ENCODE measurements at regions not wholly inside any gene's neighbourhood (a gene's known extent, or its start where the extent isn't known, plus 50 kb on each side); places are given as distances from the start of the nearest gene placed in this dataset.

- in situ Hi-C loops (cut with MboI; ENCODE audit: low sequenced_read_pairs) (no loop called here), intact Hi-C loops (cut with micrococcal nuclease) (loop anchor here (5.0 kb wide), 1 partner anchor 99 kb away; no protein-coding TSS in a partner anchor), dilution Hi-C loops (cut with HindIII; ENCODE audit: low sequenced_read_pairs, unreplicated experiment) (no loop called here)
- H3K27me3 ChIP-seq (ENCODE audit: control insufficient read depth, insufficient read depth, low read length), result peaks cover 11% of the 10 kb centered on the region
- no peaks in the 10 kb centered on the region for H3K79me1 ChIP-seq (ENCODE audit: low read depth in 1 of 2, low read length in 2 of 2)
- no peak overlapping the region for H2AK5ac ChIP-seq (ENCODE audit: low read depth, low read length)
- H3K4me3 ChIP-seq (ENCODE audit: insufficient read depth, low read depth, low read length), result no peak overlapping the region
- no peak overlapping the region for H2BK120ac ChIP-seq (ENCODE audit: low read depth, low read length)
- H2BK15ac ChIP-seq (ENCODE audit: low read depth, low read length), result no peak overlapping the region
- H3K36me3 ChIP-seq (ENCODE audit: control insufficient read depth, insufficient read depth, low read length), result no peaks in the 10 kb centered on the region
- H4K5ac ChIP-seq (ENCODE audit: low read depth, low read length), result no peak overlapping the region
- H2BK5ac ChIP-seq (ENCODE audit: low read depth, low read length, poor library complexity, severe bottlenecking), result no peak overlapping the region
- CTCF ChIA-PET, result no interaction called here
- peaks cover 2% of the 10 kb centered on the region; the same call in 1 of the 2 replicates for H3K4me1 ChIP-seq (ENCODE audit: control insufficient read depth, insufficient read depth, low read length)
- H4K20me1 ChIP-seq (ENCODE audit: insufficient read depth, low read length), result no peaks in the 10 kb centered on the region
- BruUV-seq (replicated peaks), result no TSS peak
- no peak overlapping the region for H3K23ac ChIP-seq (ENCODE audit: low read depth, low read length)
- H4K91ac ChIP-seq (ENCODE audit: insufficient read depth, low read depth, low read length), result no peak overlapping the region
- no peak overlapping the region for H4K8ac ChIP-seq (ENCODE audit: low read depth in 2 of 2, low read length in 2 of 2)
- peaks cover 6% of the 10 kb centered on the region for H3K9me3 ChIP-seq (ENCODE audit: control insufficient read depth, insufficient read depth, low read length)
- 0 out of 2 replicates have a peak, but pooled peaks cover 3% of the 10 kb centered on the region for H3K9me1 ChIP-seq (ENCODE audit: insufficient read depth, low read length)
- H2AK9ac ChIP-seq (replicated peaks; ENCODE audit: low read depth, low read length, poor library complexity), result no peak overlapping the region
- TF ChIP-seq ELK1 (IDR thresholded peaks at IDR 0.05; ENCODE audit: borderline replicate concordance, low read depth, low read length), result no peak
- TF ChIP-seq RAD21 (IDR thresholded peaks at IDR 0.05; ENCODE audit: low read length), result no peak
- no peak for TF ChIP-seq SMC3 (IDR thresholded peaks at IDR 0.05; ENCODE audit: low read depth, low read length)
- no peak for TF ChIP-seq MAFK (IDR thresholded peaks at IDR 0.05; ENCODE audit: low read depth, low read length)
- no peak for TF ChIP-seq BHLHE40 (IDR thresholded peaks at IDR 0.05; ENCODE audit: low read depth, low read length)
- TF ChIP-seq POLR2A (IDR thresholded peaks at IDR 0.05; ENCODE audit: low read depth, low read length), result no peak
- no peak for TF ChIP-seq RCOR1 (IDR thresholded peaks at IDR 0.05; ENCODE audit: insufficient replicate concordance, low read length)
- TF ChIP-seq NFE2L2 (IDR thresholded peaks at IDR 0.05; ENCODE audit: low read depth, low read length), result no peak
- TF ChIP-seq FOS (IDR thresholded peaks at IDR 0.05; ENCODE audit: low read depth, low read length), result no peak
- no peak for TF ChIP-seq USF2 (IDR thresholded peaks at IDR 0.05; ENCODE audit: low read depth, low read length)
- TF ChIP-seq MXI1 (IDR thresholded peaks at IDR 0.05; ENCODE audit: borderline replicate concordance, low read depth, low read length), result no peak
- TF ChIP-seq CTCF (conservative IDR thresholded peaks at IDR 0.05; ENCODE audit: low read depth, low read length), result no peak
- H3K27ac ChIP-seq (ENCODE audit: insufficient read depth, low read length), result no peak overlapping the region
- no peak overlapping the region for H3K4ac ChIP-seq (ENCODE audit: low read depth, low read length)
- no peak overlapping the region for H2BK20ac ChIP-seq (ENCODE audit: low read depth, low read length)
- no peak overlapping the region for H3K56ac ChIP-seq (ENCODE audit: extremely low read depth, insufficient read depth, low read length)
- H3K4me2 ChIP-seq (ENCODE audit: low read depth, low read length), result no peak overlapping the region
- no peak overlapping the region for H3K18ac ChIP-seq (ENCODE audit: low read depth, low read length)
- no peak overlapping the region for H3K14ac ChIP-seq (replicated peaks; ENCODE audit: low read depth, low read length)
- no CpG with 5 or more reads among the region's 6 CpGs for WGBS, 2 experiments (ENCODE audit: extremely low coverage in 2 of 2, insufficient read length in 1 of 2)
- H2AFZ ChIP-seq (replicated peaks; ENCODE audit: low read length, poor library complexity), result no peak overlapping the region
- ATAC-seq (ENCODE audit: low read depth), result no peak
- POLR2A ChIA-PET (ENCODE audit: unreplicated experiment), result no interaction called here
- no peak for DNase-seq
- H3K9ac ChIP-seq (ENCODE audit: low read depth, low read length), result no peak overlapping the region
These were observed 80.9 kb upstream of the MAP1LC3B2 start for GRCh38 chr12:116478243-116478773.

Measured in IMR-90 (cell line).